ENCODE measurements at regions not wholly inside any gene's neighbourhood (a gene's known extent, or its start where the extent isn't known, plus 50 kb on each side); places are given as distances from the start of the nearest gene placed in this dataset.
A peak's percentile ranks its signal among the peaks of the same experiment; 100 is the strongest.
"Not testable (repeated sequence)": the region's sequence is repeated elsewhere in the genome, so short reads cannot be mapped to it uniquely, and the experiment has no call there.

DNA sequence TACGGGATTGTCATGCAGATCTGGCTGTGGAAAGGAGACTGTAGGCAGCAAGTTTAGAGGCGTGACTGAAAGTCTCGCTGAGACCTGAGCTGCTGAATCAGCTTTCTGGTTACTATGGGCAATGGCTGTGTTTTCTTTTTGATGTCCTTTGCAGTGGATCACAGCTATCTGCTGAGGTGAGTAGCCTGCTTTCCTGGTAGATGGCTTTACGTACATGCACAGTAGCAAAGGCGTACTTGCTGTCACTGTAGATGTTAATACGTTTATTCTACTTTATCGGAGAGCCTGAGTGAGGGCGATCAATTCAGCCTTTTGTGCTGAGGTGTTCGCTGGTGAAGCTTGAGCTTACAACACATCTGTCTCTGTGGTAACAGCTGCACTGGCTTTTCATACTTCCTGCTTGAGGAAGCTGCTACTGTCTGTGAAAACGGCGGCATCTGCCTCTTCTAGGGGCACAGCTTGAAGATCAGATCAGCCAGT, 92.9 kb upstream of the FAM90A1 start:
- H3K79me2 ChIP-seq (ENCODE audit: control insufficient read depth, insufficient read depth, low read length); H3K4me3 ChIP-seq; H3K27me3 ChIP-seq (replicated peaks in 1 of 2; ENCODE audit: control insufficient read depth in 2 of 2, insufficient read depth in 2 of 2, low read length in 1 of 2); in situ Hi-C loops (cut with MboI); ATAC-seq; DNase-seq (ENCODE audit: low read depth, low spot score); SMC1A ChIA-PET (ENCODE audit: uncharacterized antibody, unreplicated experiment); RAD21 ChIA-PET (ENCODE audit: unreplicated experiment); H3K27ac ChIP-seq (ENCODE audit: control insufficient read depth, insufficient read depth); H3K9ac ChIP-seq (ENCODE audit: control insufficient read depth, insufficient read depth, low read length); BruUV-seq (replicated peaks); H3K36me3 ChIP-seq (ENCODE audit: control insufficient read depth in 2 of 2, insufficient read depth in 2 of 2, low read length in 1 of 2); H3K4me1 ChIP-seq (ENCODE audit: control insufficient read depth, insufficient read depth, low read length); POLR2A ChIA-PET; FAIRE-seq; intact Hi-C loops (cut with micrococcal nuclease; ENCODE audit: unreplicated experiment); H4K20me1 ChIP-seq (ENCODE audit: control insufficient read depth, insufficient read depth); H3K9me3 ChIP-seq (replicated peaks; ENCODE audit: control insufficient read depth, insufficient read depth, low read length): not testable (repeated sequence)
- Histone ChIP-seq H3K4me2 (ENCODE audit: control insufficient read depth, insufficient read depth) (0 out of 2 replicates have a peak overlapping the region, but pooled peaks have one; percentile 25), H2AFZ (ENCODE audit: control insufficient read depth, low read depth, low read length) (peak overlapping the region; percentile 34)
- CTCF ChIA-PET: interaction anchor here (0.7 kb wide), 1 partner anchor 20 kb away, joined by 3 read pairs; no protein-coding TSS in a partner anchor
- TF ChIP-seq TCF12 (IDR thresholded peaks at IDR 0.05; ENCODE audit: low read depth, low read length) (0 out of 2 replicates have a peak, but pooled peaks have one; percentile 30), BHLHE40 (IDR thresholded peaks at IDR 0.05; ENCODE audit: borderline replicate concordance in 1 of 2, low read depth in 2 of 2, low read length in 1 of 2) (peak in 1 of 2 experiments; percentile 31; a peak in 1 of 4 replicates)
- TF ChIP-seq, protein P1, sequence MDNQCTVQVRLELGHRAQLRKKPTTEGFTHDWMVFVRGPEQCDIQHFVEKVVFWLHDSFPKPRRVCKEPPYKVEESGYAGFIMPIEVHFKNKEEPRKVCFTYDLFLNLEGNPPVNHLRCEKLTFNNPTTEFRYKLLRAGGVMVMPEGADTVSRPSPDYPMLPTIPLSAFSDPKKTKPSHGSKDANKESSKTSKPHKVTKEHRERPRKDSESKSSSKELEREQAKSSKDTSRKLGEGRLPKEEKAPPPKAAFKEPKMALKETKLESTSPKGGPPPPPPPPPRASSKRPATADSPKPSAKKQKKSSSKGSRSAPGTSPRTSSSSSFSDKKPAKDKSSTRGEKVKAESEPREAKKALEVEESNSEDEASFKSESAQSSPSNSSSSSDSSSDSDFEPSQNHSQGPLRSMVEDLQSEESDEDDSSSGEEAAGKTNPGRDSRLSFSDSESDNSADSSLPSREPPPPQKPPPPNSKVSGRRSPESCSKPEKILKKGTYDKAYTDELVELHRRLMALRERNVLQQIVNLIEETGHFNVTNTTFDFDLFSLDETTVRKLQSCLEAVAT (IDR thresholded peaks at IDR 0.05): 0 out of 2 replicates have a peak, but pooled peaks have one; percentile 35
- WGBS (ENCODE audit: insufficient coverage, insufficient replicate concordance, low lambda C conversion rate, missing lambda C conversion rate): 36% methylated on average over 11 of the region's 11 CpGs

DNA sequence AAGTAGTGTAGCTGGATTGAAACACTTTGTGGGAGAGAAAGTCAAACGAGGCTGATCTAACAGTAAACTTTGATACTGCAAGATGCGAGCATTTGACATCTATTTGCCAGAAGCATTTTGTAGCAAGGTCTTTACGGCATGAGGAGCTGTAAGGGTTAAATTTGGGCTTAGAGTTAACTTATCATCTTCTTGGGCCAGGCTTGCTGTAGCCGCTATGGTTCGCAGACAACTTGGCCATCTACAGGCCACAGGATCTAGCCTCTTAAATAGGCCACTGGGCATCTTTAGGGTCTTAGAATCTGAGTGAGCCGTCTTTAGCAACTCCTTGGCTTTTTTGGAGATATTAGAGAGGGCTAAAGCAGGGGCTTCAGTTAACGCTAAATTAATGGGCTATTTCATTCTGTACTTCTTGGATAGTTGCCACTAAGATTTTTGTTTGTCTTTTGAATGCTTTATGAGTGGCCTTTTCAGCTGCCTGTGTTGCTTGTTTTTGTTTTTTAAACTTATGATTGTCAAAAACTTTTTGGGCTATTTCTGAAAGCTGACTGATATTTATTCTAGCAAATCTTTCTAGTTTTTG, 93.5 kb upstream of the FAM90A1 start:
- H3K27ac ChIP-seq (ENCODE audit: control insufficient read depth, insufficient read depth); H4K20me1 ChIP-seq (ENCODE audit: control insufficient read depth, insufficient read depth); H3K9me3 ChIP-seq (replicated peaks; ENCODE audit: control insufficient read depth, insufficient read depth, low read length); intact Hi-C loops (cut with micrococcal nuclease; ENCODE audit: unreplicated experiment); SMC1A ChIA-PET (ENCODE audit: uncharacterized antibody, unreplicated experiment); H3K4me2 ChIP-seq (ENCODE audit: control insufficient read depth, insufficient read depth); H3K27me3 ChIP-seq (replicated peaks in 1 of 2; ENCODE audit: control insufficient read depth in 2 of 2, insufficient read depth in 2 of 2, low read length in 1 of 2); H2AFZ ChIP-seq (ENCODE audit: control insufficient read depth, low read depth, low read length); H3K36me3 ChIP-seq (ENCODE audit: control insufficient read depth in 2 of 2, insufficient read depth in 2 of 2, low read length in 1 of 2); H3K79me2 ChIP-seq (ENCODE audit: control insufficient read depth, insufficient read depth, low read length); POLR2A ChIA-PET; CTCF ChIA-PET; ATAC-seq; DNase-seq (ENCODE audit: low read depth, low spot score); H3K4me1 ChIP-seq (ENCODE audit: control insufficient read depth, insufficient read depth, low read length); in situ Hi-C loops (cut with MboI); H3K4me3 ChIP-seq; RAD21 ChIA-PET (ENCODE audit: unreplicated experiment); H3K9ac ChIP-seq (ENCODE audit: control insufficient read depth, insufficient read depth, low read length); BruUV-seq (replicated peaks); FAIRE-seq: not testable (repeated sequence)
- 60% methylated on average over 7 of the region's 7 CpGs for WGBS (ENCODE audit: insufficient coverage, insufficient replicate concordance, low lambda C conversion rate, missing lambda C conversion rate)
